SK-N-SH treated with all-trans-retinoic acid at 6 μM for 48 hours (cell line): ENCODE measurements at regions not wholly inside any gene's neighbourhood (a gene's known extent, or its start where the extent isn't known, plus 50 kb on each side); places are given as distances from the start of the nearest gene placed in this dataset.

Experiments
- ATAC-seq: fragments of 200-7000 bp; cut with Tn5 transposase; 3 replicates; pipeline ENCODE4 v1.9.1; 2020; ENCODE audit warnings: mild to moderate bottlenecking, moderate library complexity
- ARNTL ChIP-seq: fragments of 450-650 bp; formaldehyde crosslinking; IDR thresholded peaks from 2 replicates; pipeline ENCODE4 v1.5.0; 2020; ENCODE audit warnings: low read depth, mild to moderate bottlenecking, moderate library complexity, borderline replicate concordance
- BACH2 ChIP-seq: fragments of 250-450 bp; sonication (Bioruptor Pico); IDR thresholded peaks from 2 replicates; pipeline ENCODE4 v1.9.0; 2021; ENCODE audit warnings: mild to moderate bottlenecking, borderline replicate concordance
- CREB5 ChIP-seq: fragments of 250-450 bp; sonication (Bioruptor Pico); IDR thresholded peaks from 2 replicates; pipeline ENCODE4 v1.5.1; 2020; ENCODE audit warnings: low read depth, mild to moderate bottlenecking, moderate library complexity
- CSDC2 ChIP-seq: fragments of 250-450 bp; sonication (Bioruptor Pico); IDR thresholded peaks from 2 replicates; pipeline ENCODE4 v1.5.0; 2020; ENCODE audit warnings: mild to moderate bottlenecking, moderate library complexity
- ESRRG ChIP-seq: fragments of 250-450 bp; sonication (Bioruptor Pico); IDR thresholded peaks from 2 replicates; pipeline ENCODE4 v1.6.1; 2021; ENCODE audit warnings: mild to moderate bottlenecking
- GLIS3 ChIP-seq: fragments of 250-450 bp; sonication (Bioruptor Pico); IDR thresholded peaks from 2 replicates; pipeline ENCODE4 v1.5.0; 2020; ENCODE audit warnings: mild to moderate bottlenecking, moderate library complexity
- ISL1 ChIP-seq: fragments of 250-450 bp; sonication (Bioruptor Pico); IDR thresholded peaks from 2 replicates; pipeline ENCODE4 v2.1.2; 2022; ENCODE audit warnings: mild to moderate bottlenecking, moderate library complexity
- OSR1 ChIP-seq: fragments of 250-450 bp; sonication (Bioruptor Pico); IDR thresholded peaks from 2 replicates; pipeline ENCODE4 v1.8.0; 2022; ENCODE audit warnings: moderate library complexity, mild to moderate bottlenecking, inconsistent platforms
- PATZ1 ChIP-seq: fragments of 250-450 bp; sonication (Bioruptor Pico); IDR thresholded peaks from 2 replicates; pipeline ENCODE4 v1.8.0; 2020; ENCODE audit warnings: mild to moderate bottlenecking, moderate library complexity, borderline replicate concordance
- POU6F1 ChIP-seq: fragments of 250-450 bp; sonication (Bioruptor Pico); IDR thresholded peaks from 2 replicates; pipeline ENCODE4 v1.8.0; 2021; ENCODE audit warnings: low read depth, mild to moderate bottlenecking, moderate library complexity, borderline replicate concordance
- PPARA ChIP-seq: fragments of 250-450 bp; sonication (Bioruptor Pico); IDR thresholded peaks from 2 replicates; pipeline ENCODE4 v1.5.0; 2020; ENCODE audit warnings: mild to moderate bottlenecking, borderline replicate concordance
- TCF4 ChIP-seq: fragments of 250-450 bp; sonication (Bioruptor Pico); IDR thresholded peaks from 2 replicates; pipeline ENCODE4 v1.8.0; 2021; ENCODE audit warnings: mild to moderate bottlenecking, moderate library complexity, borderline replicate concordance
- TSHZ2 ChIP-seq: fragments of 250-450 bp; sonication (Bioruptor Pico); IDR thresholded peaks from 2 replicates; pipeline ENCODE4 v1.5.0; 2020; ENCODE audit warnings: mild to moderate bottlenecking, moderate library complexity
- ZC3H10 ChIP-seq: fragments of 250-450 bp; sonication (Bioruptor Pico); IDR thresholded peaks from 2 replicates; pipeline ENCODE4 v1.5.1; 2021; ENCODE audit warnings: mild to moderate bottlenecking, moderate library complexity
- ZFP30 ChIP-seq: fragments of 450-650 bp; formaldehyde crosslinking; IDR thresholded peaks from 2 replicates; pipeline ENCODE4 v1.5.0; 2022; ENCODE audit warnings: mild to moderate bottlenecking, moderate library complexity
- ZNF565 ChIP-seq: fragments of 450-650 bp; formaldehyde crosslinking; conservative IDR thresholded peaks from 2 replicates; pipeline ENCODE4 v1.5.0; 2020; ENCODE audit warnings: low read depth, mild to moderate bottlenecking, moderate library complexity
- ZNF70 ChIP-seq: fragments of 450-650 bp; formaldehyde crosslinking; IDR thresholded peaks from 2 replicates; pipeline ENCODE4 v1.5.0; 2020; ENCODE audit warnings: mild to moderate bottlenecking, moderate library complexity
- ZNF8 ChIP-seq: fragments of 450-650 bp; formaldehyde crosslinking; IDR thresholded peaks from 2 replicates; pipeline ENCODE4 v1.5.0; 2020; ENCODE audit warnings: mild to moderate bottlenecking, moderate library complexity

DNA sequence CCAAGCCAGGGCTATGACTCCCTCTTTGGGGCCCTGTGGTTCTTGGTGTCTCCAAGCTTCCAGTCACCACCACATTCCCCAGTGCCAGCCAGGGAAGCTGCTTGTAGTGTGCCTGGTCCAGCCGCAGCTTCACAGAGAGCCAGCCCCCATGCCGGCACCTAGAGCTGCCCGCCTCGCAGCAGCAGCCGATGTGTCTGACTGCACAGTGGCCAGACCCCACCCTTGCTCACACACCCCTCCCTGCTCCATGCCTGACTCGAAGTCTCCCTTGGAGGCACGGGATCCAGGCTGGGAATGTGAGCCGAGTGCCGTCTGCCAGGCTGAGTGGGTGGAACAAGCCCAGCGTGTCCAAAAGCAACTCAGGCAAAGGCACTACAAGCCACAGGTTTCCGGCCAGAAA is 123.3 kb upstream of the SFSWAP start (continued):
- TF ChIP-seq POU6F1 (CRISPR knock-in tag) (no peak), TCF4 (CRISPR knock-in tag) (no peak), CREB5 (no peak), BACH2 (no peak)

DNA sequence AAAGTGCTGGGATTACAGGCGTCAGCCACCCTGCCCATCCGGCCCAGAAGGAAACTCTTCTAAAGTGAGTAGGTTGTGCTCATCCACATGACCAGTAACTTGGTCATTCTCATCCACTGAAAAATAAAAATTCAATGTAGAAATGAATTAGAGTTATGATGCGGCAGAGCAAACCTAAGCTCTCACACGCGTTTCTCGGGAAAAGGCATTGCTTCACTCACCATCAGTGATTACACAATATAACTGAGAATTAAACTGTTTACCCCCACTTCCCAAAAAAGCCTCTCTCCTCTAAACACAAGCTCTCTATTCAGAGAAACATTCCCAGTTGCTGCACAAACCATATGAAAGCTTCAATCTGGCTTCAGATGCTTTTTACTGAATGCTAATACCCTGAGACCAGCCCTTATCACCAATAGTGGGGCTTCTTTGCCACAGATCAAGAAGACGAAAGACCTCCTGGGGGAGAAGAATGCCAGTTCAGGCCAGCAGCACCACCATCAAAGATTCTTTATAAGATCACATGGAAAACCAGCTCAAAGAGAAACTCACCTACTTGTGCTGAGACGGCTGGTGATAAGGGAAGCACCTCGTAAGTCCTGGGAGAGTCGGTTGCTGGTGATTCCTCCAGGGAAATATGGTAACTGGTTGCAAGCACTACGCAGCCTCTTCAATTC is 121.5 kb upstream of the SFSWAP start:
- ATAC-seq: no peak

GRCh38 chr12:131589966-131590365 is 120.9 kb upstream of the SFSWAP start:
- no peak for ATAC-seq
- TF ChIP-seq TCF4 (CRISPR knock-in tag) (no peak), ARNTL (CRISPR knock-in tag) (no peak), PATZ1 (CRISPR knock-in tag) (no peak), POU6F1 (CRISPR knock-in tag) (no peak), TSHZ2 (no peak), ZNF70 (no peak), GLIS3 (no peak), ZFP30 (CRISPR knock-in tag) (no peak), CREB5 (no peak), BACH2 (no peak), ESRRG (no peak), CSDC2 (CRISPR knock-in tag) (no peak)

More for the DNA sequence above, 121.5 kb upstream of the SFSWAP start:
- TF ChIP-seq CSDC2 (CRISPR knock-in tag) (no peak), ESRRG (no peak), ZC3H10 (CRISPR knock-in tag) (no peak), PATZ1 (CRISPR knock-in tag) (no peak), OSR1 (CRISPR knock-in tag) (no peak), ZNF8 (CRISPR knock-in tag) (no peak), ZNF565 (CRISPR knock-in tag) (no peak), ZNF70 (no peak), BACH2 (no peak), ISL1 (CRISPR knock-in tag) (no peak), CREB5 (no peak), GLIS3 (no peak), PPARA (CRISPR knock-in tag) (no peak), TCF4 (CRISPR knock-in tag) (no peak)
